ENCODE measurements at regions not wholly inside any gene's neighbourhood (a gene's known extent, or its start where the extent isn't known, plus 50 kb on each side); places are given as distances from the start of the nearest gene placed in this dataset.
"Not testable (repeated sequence)": the region's sequence is repeated elsewhere in the genome, so short reads cannot be mapped to it uniquely, and the experiment has no call there.

DNA sequence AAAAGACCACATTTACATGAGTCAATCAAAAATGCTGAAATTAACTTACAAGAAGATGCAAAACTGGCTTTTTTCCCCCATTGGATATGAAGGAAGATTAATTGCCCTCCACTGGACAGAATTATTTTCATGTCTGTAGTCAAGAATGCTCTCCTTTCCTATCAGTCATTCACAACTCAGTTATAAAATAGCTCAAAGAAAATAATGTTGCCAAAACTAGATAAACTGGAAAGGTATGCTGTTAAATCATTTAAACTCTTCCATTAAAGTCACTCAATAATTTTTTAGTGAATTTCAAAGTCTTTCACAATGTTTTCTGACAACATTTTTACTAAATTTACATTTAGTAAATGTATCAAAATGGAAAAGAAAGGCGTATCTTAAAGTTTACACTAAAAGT, 384.5 kb downstream of the HGF start:
- DNase-seq (ENCODE audit: extremely low read depth, low read depth) = no peak

DNA sequence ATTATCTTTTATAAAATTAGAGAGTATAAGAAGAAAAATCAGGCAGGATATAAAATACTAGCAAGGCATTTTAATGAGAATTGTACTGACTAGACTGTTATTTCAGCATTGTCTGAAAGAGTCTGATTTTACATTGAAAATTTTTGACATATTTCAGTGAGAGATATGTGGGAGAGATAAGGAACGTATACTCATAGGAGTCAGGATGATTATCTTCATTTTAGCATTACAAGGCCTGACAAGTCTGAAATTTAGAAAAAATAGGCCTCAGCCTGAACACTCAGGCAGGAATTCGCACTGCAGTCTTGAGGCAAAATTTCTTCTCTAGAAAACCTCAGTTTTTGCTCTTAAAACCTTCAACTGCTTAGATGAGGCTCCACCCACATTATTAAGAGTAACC, 386.0 kb downstream of the HGF start:
- DNase-seq (ENCODE audit: extremely low read depth, low read depth) = no peak

DNA sequence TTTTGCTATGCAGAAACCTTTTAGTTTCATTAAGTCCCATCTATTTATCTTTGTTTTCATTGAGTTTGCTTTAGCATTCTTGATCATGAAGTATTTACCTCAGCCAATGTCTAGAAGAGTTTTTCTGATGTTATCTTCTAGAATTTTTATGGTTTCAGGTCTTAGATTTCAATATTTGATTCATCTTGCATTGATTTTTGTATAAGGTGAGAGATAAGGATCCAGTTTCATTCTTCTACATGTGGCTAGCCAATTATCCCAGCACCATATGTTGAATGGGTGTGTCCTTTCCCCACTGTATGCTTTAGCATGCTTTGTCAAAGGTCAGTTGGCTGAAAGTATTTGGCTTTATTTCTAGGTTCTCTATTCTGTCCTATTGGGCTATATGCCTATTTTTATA, 395.2 kb downstream of the HGF start:
- DNase-seq (ENCODE audit: extremely low read depth, low read depth) = not testable (repeated sequence)

DNA sequence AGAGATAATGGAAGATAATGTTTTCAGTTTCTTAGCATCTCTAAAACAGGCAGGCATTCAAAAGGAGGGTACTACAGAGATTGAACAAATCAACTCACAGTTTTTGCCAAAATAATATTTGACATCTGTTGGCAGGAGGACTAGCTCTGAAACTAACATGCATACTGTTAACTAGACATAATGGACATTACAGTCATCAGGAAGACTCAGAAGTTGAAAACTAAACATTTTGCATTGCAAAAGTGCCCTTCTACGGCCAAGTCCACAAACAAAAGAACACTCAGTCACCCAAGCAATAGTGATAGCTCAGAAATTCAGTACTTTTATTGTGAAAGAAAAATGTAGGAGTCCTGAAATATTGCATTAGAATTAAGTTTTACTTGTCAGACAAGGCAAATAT, 399.0 kb downstream of the HGF start:
- DNase-seq (ENCODE audit: extremely low read depth, low read depth) = no peak

DNA sequence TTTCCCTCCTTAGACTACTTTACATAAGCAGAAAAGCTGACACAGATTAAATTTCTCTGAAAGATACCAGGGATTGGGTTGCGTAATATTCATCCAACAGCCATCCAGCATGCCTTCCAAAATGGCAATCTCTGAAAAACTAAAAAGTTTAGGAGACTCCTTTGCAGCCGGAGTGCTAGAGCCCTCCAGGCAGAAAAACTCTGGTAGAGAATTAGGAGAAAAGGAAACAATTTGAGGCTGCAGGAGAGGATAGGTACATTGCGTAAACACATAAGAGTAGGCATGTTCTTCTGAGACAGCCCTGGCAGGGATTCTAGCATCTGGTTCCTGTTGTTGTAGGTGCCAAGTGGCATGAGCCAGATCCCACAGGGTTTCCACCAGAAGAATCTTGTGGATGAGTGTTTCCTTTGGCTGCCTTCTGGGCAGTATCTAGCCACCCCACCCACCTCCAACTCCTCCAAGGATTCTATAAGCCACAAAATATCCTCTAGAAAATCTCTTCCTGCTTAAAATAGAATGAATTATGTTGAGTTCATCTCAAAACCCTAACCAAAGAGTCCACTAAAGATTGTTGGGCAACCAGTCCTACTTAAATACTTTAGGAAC, 402.4 kb downstream of the HGF start:
- DNase-seq (ENCODE audit: extremely low read depth, low read depth) = no peak

DNA sequence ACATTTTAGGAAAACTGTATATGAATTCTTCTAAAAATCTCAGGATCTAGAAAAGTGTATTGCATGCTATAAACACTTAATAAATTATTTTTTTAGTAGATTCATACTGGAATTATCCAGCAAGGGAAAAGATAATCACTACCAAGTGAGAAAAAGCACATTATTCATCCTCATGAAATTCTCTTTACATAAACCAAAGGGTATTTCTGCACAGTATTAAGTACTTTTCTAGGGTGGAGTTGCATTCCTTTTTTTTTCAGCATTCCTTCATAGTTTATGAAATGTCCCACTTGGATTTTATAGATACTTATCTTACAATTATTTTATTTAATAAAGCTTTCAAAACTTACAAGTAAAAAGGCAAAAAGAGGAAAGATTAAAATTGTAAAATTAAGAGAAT, 403.3 kb downstream of the HGF start:
- DNase-seq (ENCODE audit: extremely low read depth, low read depth) = no peak

DNA sequence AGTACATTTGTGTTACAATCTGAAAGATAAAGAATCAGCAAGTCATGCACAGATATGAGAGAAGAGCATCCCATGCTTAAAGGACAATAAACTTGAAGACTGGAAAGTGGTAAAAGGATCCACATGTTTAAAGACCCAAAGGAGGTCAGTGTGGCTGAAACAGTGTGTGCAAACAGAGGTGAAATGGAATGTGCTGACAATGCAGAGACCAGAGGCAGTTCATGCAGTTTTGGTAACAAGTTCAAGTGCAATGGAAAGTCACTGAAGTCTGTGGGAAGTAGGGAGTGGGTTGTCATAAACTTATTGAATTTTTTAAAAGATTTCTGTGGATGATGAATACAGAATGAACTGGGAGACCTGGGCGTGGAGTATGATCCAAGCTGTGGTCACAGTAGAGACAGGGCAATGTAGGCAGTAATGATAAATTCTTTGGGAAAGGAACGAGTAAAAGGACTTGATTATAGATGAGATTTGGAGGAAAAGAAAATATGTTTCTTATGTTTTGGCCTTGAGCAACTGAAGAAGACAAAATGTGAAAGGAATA, 408.0 kb downstream of the HGF start:
- no peak for DNase-seq (ENCODE audit: extremely low read depth, low read depth)

DNA sequence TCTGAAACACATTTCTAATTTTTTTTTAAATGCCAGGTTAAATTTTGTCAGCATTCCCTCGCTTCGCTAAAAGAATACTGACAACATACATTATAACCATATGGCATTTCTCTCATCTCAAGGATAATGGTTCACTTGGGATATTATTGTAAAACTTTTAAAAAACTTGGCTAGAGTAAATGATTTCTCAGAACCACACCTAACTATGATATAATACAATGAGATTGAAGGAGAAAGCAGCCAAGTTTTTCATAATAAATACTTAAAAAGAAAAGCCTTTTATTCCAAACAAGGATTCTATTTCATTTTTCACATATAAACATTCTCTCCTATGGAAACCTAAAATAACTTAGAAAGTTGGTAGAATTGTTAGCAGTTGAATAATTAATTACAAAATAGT, 413.9 kb downstream of the HGF start:
- no peak for DNase-seq (ENCODE audit: extremely low read depth, low read depth)

DNA sequence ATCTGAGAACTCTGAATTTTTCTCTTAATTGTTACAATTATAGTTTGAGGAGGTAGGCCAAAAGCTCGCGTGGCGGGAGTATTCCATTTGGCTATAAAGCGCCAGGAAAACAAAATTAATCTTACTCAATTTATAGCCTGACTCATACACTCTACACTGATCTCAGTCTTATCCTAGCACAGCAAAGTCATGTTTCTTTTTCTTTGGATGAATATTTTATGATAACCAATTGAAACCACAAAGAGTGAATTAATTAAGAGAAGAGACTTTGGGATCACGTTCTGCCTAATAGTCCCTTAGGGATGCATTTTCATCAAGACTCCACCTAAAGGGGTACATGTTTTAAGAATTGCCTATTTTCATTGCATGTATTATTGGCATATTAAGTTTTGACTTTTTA, 420.8 kb downstream of the HGF start:
- DNase-seq (ENCODE audit: extremely low read depth, low read depth) = no peak

DNA sequence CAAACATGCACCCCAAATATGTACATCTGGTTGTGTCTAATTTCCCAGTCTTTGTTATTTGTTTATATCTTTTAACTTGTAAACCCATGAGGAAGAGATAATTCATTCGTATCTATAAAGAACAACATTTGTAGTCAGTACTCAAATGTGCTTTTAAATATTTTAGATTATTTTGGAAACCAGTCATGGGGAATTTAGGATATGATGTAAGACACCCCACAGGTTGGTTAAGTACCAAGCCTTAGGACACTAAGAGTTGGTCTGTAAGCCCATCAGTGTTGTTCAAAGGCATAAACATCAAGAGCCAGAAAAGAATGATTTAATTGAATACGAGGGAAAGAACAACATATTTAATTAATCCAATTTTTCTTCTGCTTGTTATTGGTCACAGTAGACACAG, 421.1 kb upstream of the SEMA3C start:
- DNase-seq (ENCODE audit: extremely low read depth, low read depth) = no peak

DNA sequence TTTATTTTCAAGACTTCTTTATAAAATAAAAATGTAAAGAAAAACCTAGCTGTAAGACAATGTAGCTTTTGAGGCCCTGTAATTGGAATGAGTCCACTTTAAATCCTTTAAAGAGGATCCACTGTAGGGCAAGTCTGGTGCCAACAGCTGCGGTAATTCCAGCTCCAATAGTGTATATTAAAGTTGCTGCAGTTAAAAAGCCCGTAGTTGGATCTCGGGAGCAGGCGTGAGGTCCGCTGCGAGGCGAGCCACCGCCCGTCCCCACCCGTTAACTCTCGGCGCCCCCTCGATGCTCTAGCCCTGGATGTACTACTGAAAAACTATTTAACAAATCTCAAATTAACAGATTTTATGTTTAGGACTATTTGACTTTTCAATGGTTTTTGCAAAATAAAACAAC, 414.7 kb upstream of the SEMA3C start:
- no peak for DNase-seq (ENCODE audit: extremely low read depth, low read depth)

DNA sequence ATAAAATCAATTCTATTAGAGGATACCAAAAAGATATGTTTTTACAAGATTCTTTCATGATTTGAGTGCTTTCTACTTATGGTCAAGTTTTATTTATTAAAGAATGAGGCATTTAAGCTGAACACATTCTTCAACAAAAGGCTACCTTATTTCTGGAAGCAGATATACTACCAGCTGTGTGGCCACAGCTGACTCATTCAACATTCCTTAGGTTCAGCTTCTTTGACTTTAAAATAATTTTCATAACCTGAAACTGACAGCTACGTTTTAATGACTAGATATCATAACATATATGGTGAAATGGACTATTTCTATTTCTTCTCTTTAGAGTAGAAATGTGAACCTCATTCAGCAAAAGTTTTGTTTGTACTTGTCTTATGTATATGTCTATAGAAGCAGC, 414.2 kb upstream of the SEMA3C start:
- DNase-seq (ENCODE audit: extremely low read depth, low read depth) = no peak

DNA sequence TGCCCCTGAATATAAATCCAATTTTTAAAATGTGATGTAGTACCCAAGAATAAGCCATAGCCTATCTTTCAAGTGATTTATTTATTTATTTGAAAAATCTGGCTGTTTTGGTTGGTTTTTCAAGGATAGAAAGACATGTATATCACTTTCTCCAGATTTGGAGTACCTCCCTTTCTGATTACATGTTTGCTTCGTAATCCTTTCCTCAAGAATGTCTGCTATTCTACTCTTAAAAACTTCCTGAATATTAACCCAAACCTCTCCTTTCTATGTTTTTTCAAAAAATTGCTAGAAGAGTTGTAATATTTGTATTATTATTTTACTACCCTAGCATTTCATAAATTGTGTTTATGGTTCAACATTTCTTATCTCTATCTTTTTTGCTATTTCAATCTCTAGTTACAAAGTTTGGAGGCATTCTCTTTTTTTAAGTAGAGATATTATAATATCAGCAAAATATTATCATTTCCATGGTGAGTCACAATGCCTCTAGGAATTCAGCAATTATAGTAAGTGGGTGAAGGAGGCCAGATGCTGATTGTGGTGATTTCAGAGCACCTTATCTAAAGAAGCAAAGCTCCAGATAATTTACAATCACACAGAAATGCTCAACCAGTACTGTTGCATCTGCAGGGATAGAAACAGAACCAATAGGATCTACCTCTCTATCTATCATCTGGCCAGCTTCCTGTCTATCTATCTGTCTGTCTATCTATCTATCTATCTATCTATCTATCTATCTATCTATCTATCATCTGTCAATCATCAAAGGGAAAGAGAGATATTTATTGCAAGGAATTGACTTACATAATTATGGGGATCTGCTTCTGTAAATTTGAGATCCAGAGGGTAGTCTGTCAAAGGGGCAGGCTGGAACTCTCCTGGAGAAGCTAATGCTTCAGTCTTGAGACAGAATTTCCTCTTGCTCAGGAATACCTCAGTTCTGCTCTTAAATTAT, 412.5 kb upstream of the SEMA3C start:
- no peak for DNase-seq (ENCODE audit: extremely low read depth, low read depth)

DNA sequence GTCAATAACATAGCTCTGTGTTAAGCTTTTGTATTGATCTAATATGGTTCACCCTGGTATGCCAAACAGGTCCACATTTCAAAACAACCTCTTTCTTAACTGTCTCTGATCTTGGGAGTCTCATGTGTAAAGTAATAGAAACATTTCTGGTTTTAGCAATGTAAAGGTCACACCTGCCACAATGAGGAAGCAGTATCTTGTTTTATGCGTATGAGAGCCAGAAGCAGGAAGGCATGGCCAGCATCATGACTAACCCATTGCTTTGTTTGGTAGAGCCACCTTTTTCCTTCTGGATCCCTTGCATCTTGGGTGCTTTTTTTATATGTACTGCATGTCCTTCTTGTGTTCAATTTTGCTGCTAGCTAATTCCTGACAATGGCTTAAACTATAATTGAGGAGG, 411.3 kb upstream of the SEMA3C start:
- no peak for DNase-seq (ENCODE audit: extremely low read depth, low read depth)

DNA sequence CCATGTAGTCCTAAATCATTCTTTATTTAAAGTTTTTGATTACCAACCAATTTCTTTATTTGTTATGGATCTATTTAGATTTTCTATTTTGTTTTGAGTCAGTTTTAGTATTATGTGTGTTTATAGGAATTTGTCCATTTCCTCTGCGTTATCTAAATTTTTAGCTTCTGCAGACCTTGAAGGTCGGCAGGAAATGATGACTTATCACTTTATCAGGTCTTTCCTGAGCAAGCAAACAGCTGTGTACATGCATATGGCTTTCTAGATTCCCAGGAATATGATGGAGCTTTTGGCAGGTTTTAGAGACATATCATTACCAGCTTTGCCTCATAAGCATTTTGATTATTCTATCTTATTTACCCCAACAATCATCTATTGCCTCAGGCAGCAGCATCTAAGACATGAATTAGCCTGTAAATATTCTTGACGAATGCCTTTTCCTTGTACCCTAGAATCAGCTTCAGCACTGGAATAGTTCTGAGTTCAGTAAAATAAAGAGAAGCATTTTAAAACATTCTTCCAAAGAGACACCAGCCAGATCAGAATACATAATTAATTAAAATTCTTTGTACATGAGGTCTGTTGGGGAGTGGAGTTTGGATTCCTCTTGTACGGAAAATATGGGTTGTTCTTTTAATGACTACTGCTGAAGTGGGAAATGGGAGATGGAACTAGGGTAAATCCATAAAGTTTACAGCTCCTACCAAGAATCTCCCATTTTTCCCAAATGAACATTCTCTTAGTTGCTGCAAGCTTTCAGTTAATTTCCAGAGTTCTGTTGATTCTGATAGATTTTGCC, 408.8 kb upstream of the SEMA3C start:
- no peak for DNase-seq (ENCODE audit: extremely low read depth, low read depth)

DNA sequence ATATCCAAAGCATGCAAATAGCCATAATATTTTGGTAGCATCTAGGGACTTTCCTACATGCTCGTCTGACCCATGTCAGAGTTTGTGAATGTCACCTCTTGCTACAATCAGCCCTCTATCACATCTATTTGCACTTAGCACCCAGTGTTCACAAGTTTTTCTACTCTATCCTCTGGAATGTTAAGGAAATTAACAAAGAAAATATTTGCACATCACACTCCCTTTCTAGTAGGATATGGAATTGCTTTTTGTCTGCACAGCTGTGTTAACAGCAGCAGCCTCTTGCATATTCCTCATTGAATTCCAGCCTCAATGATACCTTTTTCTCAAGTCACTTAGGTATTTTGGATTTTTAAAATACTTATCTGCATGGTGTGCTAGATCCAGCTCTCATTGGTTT, 403.1 kb upstream of the SEMA3C start:
- DNase-seq (ENCODE audit: extremely low read depth, low read depth) = no peak

DNA sequence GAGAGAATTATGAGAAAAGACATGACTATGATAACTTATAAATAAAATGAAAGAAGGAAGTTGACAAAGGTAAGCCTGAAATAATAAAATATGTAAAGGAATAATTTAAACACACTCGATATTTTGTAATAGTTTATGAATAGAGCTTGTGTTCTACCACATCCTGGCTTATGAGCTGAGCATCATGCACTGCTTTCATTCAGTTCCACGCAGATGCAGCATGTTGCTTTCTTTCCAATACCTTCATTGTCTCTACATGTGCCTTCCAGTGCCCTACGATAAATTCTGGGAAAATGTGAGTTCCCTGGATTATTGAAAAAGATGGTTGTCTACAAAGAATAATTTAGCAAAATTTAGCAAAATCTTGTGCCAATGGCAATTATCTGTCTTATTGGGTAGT, 398.9 kb upstream of the SEMA3C start:
- no peak for DNase-seq (ENCODE audit: extremely low read depth, low read depth)

DNA sequence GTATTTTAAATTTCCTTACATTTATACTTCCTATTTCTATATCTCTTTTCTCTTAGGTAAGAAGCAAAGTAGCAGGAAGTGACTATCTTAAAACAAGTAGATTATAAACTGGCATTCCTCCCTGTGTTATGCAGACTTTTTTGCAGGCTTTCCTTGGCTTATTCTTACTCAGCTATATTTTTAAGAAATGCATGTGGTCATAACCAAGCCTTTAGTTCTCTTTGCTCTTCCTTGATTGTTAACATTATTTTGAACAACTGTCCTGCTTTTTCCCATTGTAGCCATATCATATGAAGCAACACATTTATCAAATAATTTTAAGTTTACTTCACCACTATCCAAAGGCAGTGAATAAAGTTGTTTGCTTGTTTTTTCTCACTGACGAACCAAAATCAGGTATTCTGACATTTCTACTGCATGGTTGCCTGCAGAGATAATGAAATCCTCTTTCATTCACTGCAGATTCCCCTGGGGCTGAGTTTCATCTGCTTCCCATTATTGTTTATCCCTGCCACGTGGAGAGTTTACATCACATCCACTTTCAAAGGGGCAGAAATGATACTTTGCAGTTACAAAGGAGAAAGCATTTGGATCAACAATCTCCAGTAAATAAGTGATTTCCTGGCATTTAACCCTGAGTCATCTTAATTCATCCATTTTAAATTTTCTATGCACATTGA, 389.9 kb upstream of the SEMA3C start:
- no peak for DNase-seq (ENCODE audit: extremely low read depth, low read depth)

DNA sequence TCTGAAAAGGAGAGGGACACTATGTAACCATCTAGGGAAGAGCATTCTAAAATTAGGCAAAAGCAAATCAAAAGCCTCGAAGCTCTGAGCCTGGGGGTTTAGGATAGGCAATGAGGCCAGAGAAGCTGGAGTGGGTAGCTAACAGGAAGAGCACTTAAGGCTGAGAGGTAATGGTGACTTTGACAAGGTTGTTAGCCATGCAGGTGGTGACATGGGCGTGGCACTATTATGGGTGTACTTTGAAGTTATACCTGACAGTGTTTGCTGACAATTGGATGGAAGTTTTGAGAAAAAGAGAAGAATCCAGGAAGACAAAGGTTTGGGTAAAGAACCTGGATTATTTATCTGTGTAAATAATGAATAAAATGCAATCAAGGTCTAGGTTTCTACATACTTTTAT, 383.0 kb upstream of the SEMA3C start:
- no peak for DNase-seq (ENCODE audit: extremely low read depth, low read depth)

DNA sequence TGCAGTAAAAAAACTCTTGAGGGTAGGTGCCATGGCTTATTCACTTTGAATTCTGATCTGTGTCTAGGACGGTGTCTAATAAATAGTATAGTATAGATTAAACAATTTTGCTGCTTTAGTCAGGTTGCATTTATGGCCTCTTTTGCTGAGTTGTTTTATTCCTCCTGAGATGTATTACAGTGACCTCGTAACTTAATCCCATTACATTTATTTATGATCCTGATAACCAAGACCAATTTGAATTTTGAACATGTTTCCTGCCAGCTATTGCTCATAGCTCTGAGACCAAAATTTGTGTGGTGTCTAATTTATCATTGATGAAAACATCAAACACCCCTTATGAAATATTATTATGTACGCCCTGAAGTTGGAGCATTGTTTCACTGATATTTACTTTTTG, 381.9 kb upstream of the SEMA3C start:
- DNase-seq (ENCODE audit: extremely low read depth, low read depth) = no peak

DNA sequence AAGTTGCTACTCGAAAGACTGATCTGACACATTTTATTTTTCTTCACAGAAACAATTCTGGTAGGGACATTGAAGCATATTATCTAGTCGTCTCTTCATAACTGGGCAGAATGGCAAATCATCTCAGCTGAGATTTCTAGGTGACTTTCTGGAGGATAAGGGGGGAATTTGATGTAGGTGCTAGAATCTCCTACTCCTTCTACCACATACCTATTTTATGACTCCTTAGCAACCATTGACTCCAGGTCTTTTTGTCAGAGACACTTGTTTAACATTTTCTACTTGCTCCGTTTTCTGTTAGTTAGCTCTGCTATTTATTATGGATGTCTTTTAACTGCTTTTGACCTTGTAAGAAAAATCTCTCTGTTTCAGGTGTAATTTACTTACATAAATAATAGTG, 380.9 kb upstream of the SEMA3C start:
- no peak for DNase-seq (ENCODE audit: extremely low read depth, low read depth)

Data from NCI-H460 (cell line).